ENCODE measurements at regions not wholly inside any gene's neighbourhood (a gene's known extent, or its start where the extent isn't known, plus 50 kb on each side); places are given as distances from the start of the nearest gene placed in this dataset.
A peak's percentile ranks its signal among the peaks of the same experiment; 100 is the strongest.

DNA sequence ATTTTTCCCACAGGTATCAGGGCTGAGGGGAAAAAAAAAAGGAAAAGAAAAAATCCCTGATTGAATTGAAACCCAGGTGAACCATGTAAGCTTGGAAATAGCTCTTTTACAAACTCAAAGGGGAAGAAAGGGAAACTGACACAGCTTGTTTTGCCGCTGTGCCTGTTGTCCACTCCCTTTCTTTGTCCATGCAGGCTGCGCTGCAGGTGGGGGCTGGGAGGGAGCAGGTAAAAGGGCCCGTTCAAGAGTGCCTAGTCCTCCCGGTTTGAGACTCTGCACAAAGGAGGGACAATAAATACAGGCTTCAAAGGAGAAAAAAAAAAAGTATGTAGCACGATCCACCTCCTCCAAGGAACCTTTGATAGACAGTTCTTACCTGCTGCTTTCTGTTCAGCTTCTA is 194.8 kb downstream of the GRIN2B start:
- Histone ChIP-seq H3K9ac (ENCODE audit: insufficient read depth in 1 of 2, low read length in 2 of 2) (no peak overlapping the region), H3K36me3 (ENCODE audit: control insufficient read depth in 4 of 4, insufficient read depth in 4 of 4, low read length in 4 of 4) (no peaks in the 10 kb centered on the region), H3K4me1 (ENCODE audit: control insufficient read depth in 5 of 5, insufficient read depth in 5 of 5, low read length in 5 of 5) (no peaks in the 10 kb centered on the region), H3K27ac (ENCODE audit: low read depth in 1 of 2, low read length in 1 of 2) (no peak overlapping the region), H3K4me3 (no peak overlapping the region), H3K9me3 (ENCODE audit: control insufficient read depth in 4 of 4, insufficient read depth in 3 of 4, low read length in 3 of 4) (peaks cover 0 to 5% (median 0%) of the 10 kb centered on the region in 4 donors), H3K27me3 (ENCODE audit: control insufficient read depth in 3 of 3, insufficient read depth in 3 of 3, low read length in 2 of 3) (no peaks in the 10 kb centered on the region)
- no peak for DNase-seq
- no peak for ATAC-seq (ENCODE audit: insufficient read depth, low FRiP score)
- WGBS, 2 donors, result 58 to 65% methylated on average over 4 to 5 of the region's 5 CpGs
- TF ChIP-seq, protein P1, sequence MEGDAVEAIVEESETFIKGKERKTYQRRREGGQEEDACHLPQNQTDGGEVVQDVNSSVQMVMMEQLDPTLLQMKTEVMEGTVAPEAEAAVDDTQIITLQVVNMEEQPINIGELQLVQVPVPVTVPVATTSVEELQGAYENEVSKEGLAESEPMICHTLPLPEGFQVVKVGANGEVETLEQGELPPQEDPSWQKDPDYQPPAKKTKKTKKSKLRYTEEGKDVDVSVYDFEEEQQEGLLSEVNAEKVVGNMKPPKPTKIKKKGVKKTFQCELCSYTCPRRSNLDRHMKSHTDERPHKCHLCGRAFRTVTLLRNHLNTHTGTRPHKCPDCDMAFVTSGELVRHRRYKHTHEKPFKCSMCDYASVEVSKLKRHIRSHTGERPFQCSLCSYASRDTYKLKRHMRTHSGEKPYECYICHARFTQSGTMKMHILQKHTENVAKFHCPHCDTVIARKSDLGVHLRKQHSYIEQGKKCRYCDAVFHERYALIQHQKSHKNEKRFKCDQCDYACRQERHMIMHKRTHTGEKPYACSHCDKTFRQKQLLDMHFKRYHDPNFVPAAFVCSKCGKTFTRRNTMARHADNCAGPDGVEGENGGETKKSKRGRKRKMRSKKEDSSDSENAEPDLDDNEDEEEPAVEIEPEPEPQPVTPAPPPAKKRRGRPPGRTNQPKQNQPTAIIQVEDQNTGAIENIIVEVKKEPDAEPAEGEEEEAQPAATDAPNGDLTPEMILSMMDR (IDR thresholded peaks at IDR 0.05; ENCODE audit: control extremely low read depth, extremely low read depth), result no peak

GRCh38 chr12:13784504-13784903 is 196.9 kb downstream of the GRIN2B start:
- peaks cover 0 to 2% (median 0%) of the 10 kb centered on the region in 4 donors for H3K9me3 ChIP-seq (ENCODE audit: control insufficient read depth in 4 of 4, insufficient read depth in 3 of 4, low read length in 3 of 4)
- peak; percentile 30 to 57 (median 54) for DNase-seq
- H3K27me3 ChIP-seq (ENCODE audit: control insufficient read depth in 3 of 3, insufficient read depth in 3 of 3, low read length in 2 of 3), result no peaks in the 10 kb centered on the region
- H3K9ac ChIP-seq (ENCODE audit: insufficient read depth in 1 of 2, low read length in 2 of 2), result no peak overlapping the region
- ATAC-seq (ENCODE audit: insufficient read depth, low FRiP score), result no peak
- H3K36me3 ChIP-seq (ENCODE audit: control insufficient read depth in 4 of 4, insufficient read depth in 4 of 4, low read length in 4 of 4), result no peaks in the 10 kb centered on the region
- TF ChIP-seq, protein P1 (IDR thresholded peaks at IDR 0.05; ENCODE audit: control extremely low read depth, extremely low read depth), result no peak
- WGBS, 2 donors, result 94 to 95% methylated on average over 1 of the region's 1 CpG
- no peak overlapping the region for H3K27ac ChIP-seq (ENCODE audit: low read depth in 1 of 2, low read length in 1 of 2)
- no peak overlapping the region for H3K4me3 ChIP-seq
- H3K4me1 ChIP-seq (ENCODE audit: control insufficient read depth in 5 of 5, insufficient read depth in 5 of 5, low read length in 5 of 5), result no peaks in the 10 kb centered on the region

DNA sequence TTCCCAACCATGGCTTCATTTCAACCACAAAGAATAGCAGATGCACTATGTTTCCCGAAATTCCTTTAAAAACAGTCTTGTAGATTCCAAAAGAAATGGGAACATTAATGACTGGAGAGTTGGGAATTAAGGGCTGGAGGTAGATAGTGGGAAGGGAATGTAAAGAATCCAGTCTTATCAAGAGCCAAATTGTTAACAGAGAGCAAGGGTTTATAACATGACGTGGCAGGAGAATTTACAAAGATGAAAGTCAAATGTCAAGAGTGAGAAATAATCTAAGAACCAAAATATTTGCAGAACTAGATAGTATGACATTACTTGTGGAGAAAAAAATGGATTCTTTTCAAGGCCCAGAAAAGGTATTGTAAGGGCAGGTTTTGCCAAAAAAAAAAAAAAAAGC is 200.9 kb downstream of the GRIN2B start:
- ATAC-seq (ENCODE audit: insufficient read depth, low FRiP score) (no peak), DNase-seq (no peak)
- Histone ChIP-seq H3K36me3 (ENCODE audit: control insufficient read depth in 4 of 4, insufficient read depth in 4 of 4, low read length in 4 of 4) (no peaks in the 10 kb centered on the region), H3K9me3 (ENCODE audit: control insufficient read depth in 4 of 4, insufficient read depth in 3 of 4, low read length in 3 of 4) (peaks cover 0 to 2% (median 0%) of the 10 kb centered on the region in 4 donors), H3K27me3 (ENCODE audit: control insufficient read depth in 3 of 3, insufficient read depth in 3 of 3, low read length in 2 of 3) (no peaks in the 10 kb centered on the region), H3K4me1 (ENCODE audit: control insufficient read depth in 5 of 5, insufficient read depth in 5 of 5, low read length in 5 of 5) (no peaks in the 10 kb centered on the region), H3K9ac (ENCODE audit: insufficient read depth in 1 of 2, low read length in 2 of 2) (no peak overlapping the region), H3K4me3 (no peak overlapping the region), H3K27ac (ENCODE audit: low read depth in 1 of 2, low read length in 1 of 2) (no peak overlapping the region)
- TF ChIP-seq, protein P1 (IDR thresholded peaks at IDR 0.05; ENCODE audit: control extremely low read depth, extremely low read depth), result no peak
- 59 to 72% methylated on average over 2 of the region's 2 CpGs for WGBS, 2 donors

- Histone ChIP-seq H3K4me3 (no peak overlapping the region), H3K9ac (ENCODE audit: insufficient read depth in 1 of 2, low read length in 2 of 2) (no peak overlapping the region), H3K27me3 (ENCODE audit: control insufficient read depth in 3 of 3, insufficient read depth in 3 of 3, low read length in 2 of 3) (no peaks in the 10 kb centered on the region), H3K9me3 (ENCODE audit: control insufficient read depth in 4 of 4, insufficient read depth in 3 of 4, low read length in 3 of 4) (no peaks in the 10 kb centered on the region), H3K4me1 (ENCODE audit: control insufficient read depth in 5 of 5, insufficient read depth in 5 of 5, low read length in 5 of 5) (no peaks in the 10 kb centered on the region), H3K27ac (ENCODE audit: low read depth in 1 of 2, low read length in 1 of 2) (no peak overlapping the region), H3K36me3 (ENCODE audit: control insufficient read depth in 4 of 4, insufficient read depth in 4 of 4, low read length in 4 of 4) (no peaks in the 10 kb centered on the region)
- DNase-seq, result no peak
- ATAC-seq (ENCODE audit: insufficient read depth, low FRiP score), result no peak
- WGBS, 2 donors, result 77 to 90% methylated on average over 2 of the region's 2 CpGs
- TF ChIP-seq, protein P1 (IDR thresholded peaks at IDR 0.05; ENCODE audit: control extremely low read depth, extremely low read depth), result no peak
Measured at GRCh38 chr12:13777374-13777773, 204.0 kb downstream of the GRIN2B start.
